Esophagus (tissue), 2 donors: ENCODE measurements at regions not wholly inside any gene's neighbourhood (a gene's known extent, or its start where the extent isn't known, plus 50 kb on each side); places are given as distances from the start of the nearest gene placed in this dataset.

Experiments used
- H3K27ac ChIP-seq, 2 donors: one replicate each; pipeline ENCODE4 v1.5.1; 2013; ENCODE audit warnings: low read depth in 2 of 2, mild to moderate bottlenecking in 2 of 2, inconsistent platforms in 1 of 2, low read length in 1 of 2, moderate library complexity in 1 of 2
- H3K27me3 ChIP-seq, 2 donors: one replicate each; pipeline ENCODE4 v1.6.1; 2013; ENCODE audit warnings: low read length in 2 of 2, control low read depth in 1 of 2, mild to moderate bottlenecking in 1 of 2; ENCODE audit not compliant: insufficient read depth in 2 of 2, control insufficient read depth in 1 of 2
- H3K36me3 ChIP-seq, 2 donors: one replicate each; pipeline ENCODE4 v1.6.1; 2013; ENCODE audit warnings: low read length in 1 of 2; ENCODE audit not compliant: control insufficient read depth in 2 of 2, insufficient read depth in 2 of 2
- H3K4me1 ChIP-seq, 2 donors: one replicate each; pipeline ENCODE4 v1.6.1; 2013; ENCODE audit warnings: low read length in 1 of 2; ENCODE audit not compliant: control insufficient read depth in 2 of 2, insufficient read depth in 2 of 2
- H3K4me3 ChIP-seq, 2 donors: one replicate each; pipeline ENCODE4 v1.5.1; 2013; ENCODE audit warnings: low read length in 2 of 2, mild to moderate bottlenecking in 2 of 2, low read depth in 1 of 2, moderate library complexity in 1 of 2
- H3K9me3 ChIP-seq, 2 donors: one replicate each; pipeline ENCODE4 v1.6.1; 2013; ENCODE audit warnings: mild to moderate bottlenecking in 2 of 2, low read depth in 1 of 2, low read length in 1 of 2, moderate library complexity in 1 of 2; ENCODE audit not compliant: control insufficient read depth in 2 of 2, insufficient read depth in 1 of 2
- WGBS, 2 donors: extraction: QIAGEN DNeasy Blood & Tissue Kit; methylation state at CpG; one replicate each; pipeline ENCODE4 v1.1.7; 2013; 5-methylcytosine and 5-hydroxymethylcytosine counted together
- donor health status: healthy with polysubstance abuse.
- donor health status: Bipolar disorder and iron deficiency.

- 77 to 82% methylated on average over 2 of the region's 2 CpGs for WGBS, 2 donors
- H3K27me3 ChIP-seq = no peaks in the 10 kb centered on the region
- H3K4me3 ChIP-seq = no peak overlapping the region
- H3K36me3 ChIP-seq = no peaks in the 10 kb centered on the region
- no peak overlapping the region for H3K27ac ChIP-seq
- H3K9me3 ChIP-seq = peaks cover 0 to 4% of the 10 kb centered on the region in 2 donors
- no peaks in the 10 kb centered on the region for H3K4me1 ChIP-seq
These were observed 267.1 kb upstream of the BTBD3 start for GRCh38 chr20:11650566-11650965.

GRCh38 chr20:11651138-11651537, 266.6 kb upstream of the BTBD3 start:
- Histone ChIP-seq H3K27me3 (no peaks in the 10 kb centered on the region), H3K36me3 (no peaks in the 10 kb centered on the region), H3K4me3 (no peak overlapping the region), H3K9me3 (peaks cover 0 to 4% of the 10 kb centered on the region in 2 donors), H3K27ac (no peak overlapping the region), H3K4me1 (no peaks in the 10 kb centered on the region)
- 78 to 79% methylated on average over 2 of the region's 2 CpGs for WGBS, 2 donors

GRCh38 chr20:11651647-11652046, 266.0 kb upstream of the BTBD3 start:
- Histone ChIP-seq H3K36me3 (no peaks in the 10 kb centered on the region), H3K4me3 (no peak overlapping the region), H3K27me3 (no peaks in the 10 kb centered on the region), H3K9me3 (peaks cover 0 to 4% of the 10 kb centered on the region in 2 donors), H3K4me1 (no peaks in the 10 kb centered on the region), H3K27ac (no peak overlapping the region)

- Histone ChIP-seq H3K9me3 (peaks cover 0 to 2% of the 10 kb centered on the region in 2 donors), H3K27me3 (no peaks in the 10 kb centered on the region), H3K4me1 (no peaks in the 10 kb centered on the region), H3K27ac (no peak overlapping the region), H3K36me3 (no peaks in the 10 kb centered on the region), H3K4me3 (no peak overlapping the region)
- 53 to 58% methylated on average over 3 of the region's 3 CpGs for WGBS, 2 donors
These were observed 265.6 kb upstream of the BTBD3 start for GRCh38 chr20:11652128-11652527.

GRCh38 chr20:11654766-11655165, 262.9 kb upstream of the BTBD3 start:
- no peaks in the 10 kb centered on the region for H3K4me1 ChIP-seq
- 93 to 96% methylated on average over 1 of the region's 1 CpG for whole genome bisulfite sequencing, 2 donors

GRCh38 chr20:11660673-11661072, 257.0 kb upstream of the BTBD3 start:
- WGBS, 2 donors = 74 to 93% methylated on average over 3 of the region's 3 CpGs
- no peak overlapping the region for H3K27ac ChIP-seq
- no peaks in the 10 kb centered on the region for H3K4me1 ChIP-seq
- no peak overlapping the region for H3K4me3 ChIP-seq
- no peaks in the 10 kb centered on the region for H3K27me3 ChIP-seq
- no peaks in the 10 kb centered on the region for H3K9me3 ChIP-seq
- H3K36me3 ChIP-seq = no peaks in the 10 kb centered on the region

More at GRCh38 chr20:11654766-11655165, 262.9 kb upstream of the BTBD3 start:
- H3K27me3 ChIP-seq = no peaks in the 10 kb centered on the region
- H3K27ac ChIP-seq = no peak overlapping the region
- no peaks in the 10 kb centered on the region for H3K36me3 ChIP-seq
- no peaks in the 10 kb centered on the region for H3K9me3 ChIP-seq
- no peak overlapping the region for H3K4me3 ChIP-seq

GRCh38 chr20:11671015-11671511, 246.6 kb upstream of the BTBD3 start:
- H3K4me1 ChIP-seq = no peaks in the 10 kb centered on the region
- 31 to 53% methylated on average over 1 of the region's 1 CpG for WGBS, 2 donors
- H3K9me3 ChIP-seq = no peaks in the 10 kb centered on the region
- no peak overlapping the region for H3K27ac ChIP-seq
- H3K4me3 ChIP-seq = no peak overlapping the region
- no peaks in the 10 kb centered on the region for H3K36me3 ChIP-seq
- no peaks in the 10 kb centered on the region for H3K27me3 ChIP-seq

- 87 to 94% methylated on average over 7 of the region's 7 CpGs for WGBS, 2 donors
- no peaks in the 10 kb centered on the region for H3K4me1 ChIP-seq
- H3K9me3 ChIP-seq = no peaks in the 10 kb centered on the region
- H3K27ac ChIP-seq = no peak overlapping the region
- no peak overlapping the region for H3K4me3 ChIP-seq
- no peaks in the 10 kb centered on the region for H3K27me3 ChIP-seq
- no peaks in the 10 kb centered on the region for H3K36me3 ChIP-seq
These were observed 244.7 kb upstream of the BTBD3 start for GRCh38 chr20:11672959-11673358.

GRCh38 chr20:11675920-11676629, 241.6 kb upstream of the BTBD3 start:
- no peaks in the 10 kb centered on the region for H3K36me3 ChIP-seq
- H3K4me1 ChIP-seq = no peaks in the 10 kb centered on the region
- H3K27ac ChIP-seq = no peak overlapping the region
- no peak overlapping the region for H3K4me3 ChIP-seq
- no peaks in the 10 kb centered on the region for H3K9me3 ChIP-seq
- WGBS, 2 donors = 48 to 53% methylated on average over 13 of the region's 13 CpGs
- H3K27me3 ChIP-seq = no peaks in the 10 kb centered on the region

GRCh38 chr20:11676630-11677287, 240.9 kb upstream of the BTBD3 start:
- H3K4me3 ChIP-seq = no peak overlapping the region
- no peak overlapping the region for H3K27ac ChIP-seq
- no peaks in the 10 kb centered on the region for H3K27me3 ChIP-seq
- H3K36me3 ChIP-seq = no peaks in the 10 kb centered on the region
- WGBS, 2 donors = 68 to 75% methylated on average over 2 of the region's 2 CpGs
- H3K4me1 ChIP-seq = no peaks in the 10 kb centered on the region
- no peaks in the 10 kb centered on the region for H3K9me3 ChIP-seq
